Mucosa of descending colon (tissue), 3 donors: ENCODE measurements at regions not wholly inside any gene's neighbourhood (a gene's known extent, or its start where the extent isn't known, plus 50 kb on each side); places are given as distances from the start of the nearest gene placed in this dataset.
A peak's percentile ranks its signal among the peaks of the same experiment; 100 is the strongest.

Experiments used
- ATAC-seq: fragments of 200-7000 bp; cut with Tn5 transposase; one replicate; pipeline ENCODE4 v1.9.1; 2020; ENCODE audit warnings: mild to moderate bottlenecking, moderate library complexity
- DNase-seq, 3 donors: peaks; one replicate each; pipeline ENCODE4 v3.0.0-alpha.2; 2020
- H3K36me3 ChIP-seq: fragments of 200-600 bp; one replicate; pipeline ENCODE4 v1.8.0; 2021; ENCODE audit warnings: low read depth, mild to moderate bottlenecking
- H3K4me1 ChIP-seq: fragments of 200-600 bp; one replicate; pipeline ENCODE4 v1.8.0; 2021; ENCODE audit warnings: low read depth, mild to moderate bottlenecking
- H3K4me3 ChIP-seq: fragments of 200-600 bp; one replicate; pipeline ENCODE4 v1.8.0; 2021; ENCODE audit warnings: mild to moderate bottlenecking
- H3K9me3 ChIP-seq: fragments of 200-600 bp; one replicate; pipeline ENCODE4 v1.8.0; 2021; ENCODE audit warnings: mild to moderate bottlenecking
- intact Hi-C, 2 donors: fragments of 100-400 bp; cut with DNase I in 1 of 2; cut with micrococcal nuclease in 1 of 2; formaldehyde crosslinking; loops; one replicate each; pipeline versions ENCODE4 v1.11.0 to v1.11.1; 2022; cut with DNase I, micrococcal nuclease
- TF ChIP-seq, protein P1 (sequence below): fragments of 200-600 bp; IDR thresholded peaks from one replicate; pipeline ENCODE4 v1.8.0; 2022; ENCODE audit warnings: antibody characterized with exemption, mild to moderate bottlenecking
- donor health status: DM: no; HTN: no; CAD: no; lungs with moderate emphysema.
- donor health status: DM: no; HTN: no; CAD: no.
- donor health status: DM: no; HTN: yes; CAD: no.

DNA sequence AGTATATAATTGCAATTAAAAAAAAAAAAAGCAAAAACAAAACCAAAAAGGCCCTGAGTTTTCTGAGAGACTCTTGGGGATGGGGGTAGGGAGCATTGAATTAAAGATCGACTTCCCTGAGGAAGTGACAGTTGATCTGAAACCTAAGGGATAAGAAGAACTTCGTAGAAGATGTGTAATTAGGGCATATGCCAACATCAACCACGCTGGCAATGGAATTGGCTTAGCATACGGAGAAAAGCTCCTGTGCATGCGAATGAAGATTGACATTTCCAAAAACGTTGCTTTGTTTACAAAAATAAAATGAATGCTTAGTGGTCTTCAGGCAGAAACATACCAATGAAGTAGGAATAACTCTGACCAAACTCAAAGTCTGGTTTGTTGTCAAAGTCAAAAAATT, 307.6 kb upstream of the ZNF521 start:
- TF ChIP-seq, protein P1, sequence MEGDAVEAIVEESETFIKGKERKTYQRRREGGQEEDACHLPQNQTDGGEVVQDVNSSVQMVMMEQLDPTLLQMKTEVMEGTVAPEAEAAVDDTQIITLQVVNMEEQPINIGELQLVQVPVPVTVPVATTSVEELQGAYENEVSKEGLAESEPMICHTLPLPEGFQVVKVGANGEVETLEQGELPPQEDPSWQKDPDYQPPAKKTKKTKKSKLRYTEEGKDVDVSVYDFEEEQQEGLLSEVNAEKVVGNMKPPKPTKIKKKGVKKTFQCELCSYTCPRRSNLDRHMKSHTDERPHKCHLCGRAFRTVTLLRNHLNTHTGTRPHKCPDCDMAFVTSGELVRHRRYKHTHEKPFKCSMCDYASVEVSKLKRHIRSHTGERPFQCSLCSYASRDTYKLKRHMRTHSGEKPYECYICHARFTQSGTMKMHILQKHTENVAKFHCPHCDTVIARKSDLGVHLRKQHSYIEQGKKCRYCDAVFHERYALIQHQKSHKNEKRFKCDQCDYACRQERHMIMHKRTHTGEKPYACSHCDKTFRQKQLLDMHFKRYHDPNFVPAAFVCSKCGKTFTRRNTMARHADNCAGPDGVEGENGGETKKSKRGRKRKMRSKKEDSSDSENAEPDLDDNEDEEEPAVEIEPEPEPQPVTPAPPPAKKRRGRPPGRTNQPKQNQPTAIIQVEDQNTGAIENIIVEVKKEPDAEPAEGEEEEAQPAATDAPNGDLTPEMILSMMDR = no peak
- DNase-seq (no peak), ATAC-seq (no peak)
- Histone ChIP-seq H3K9me3 (no peaks in the 10 kb centered on the region), H3K36me3 (no peaks in the 10 kb centered on the region), H3K4me1 (no peaks in the 10 kb centered on the region), H3K4me3 (no peak overlapping the region)
- intact Hi-C loops = no loop called here

DNA sequence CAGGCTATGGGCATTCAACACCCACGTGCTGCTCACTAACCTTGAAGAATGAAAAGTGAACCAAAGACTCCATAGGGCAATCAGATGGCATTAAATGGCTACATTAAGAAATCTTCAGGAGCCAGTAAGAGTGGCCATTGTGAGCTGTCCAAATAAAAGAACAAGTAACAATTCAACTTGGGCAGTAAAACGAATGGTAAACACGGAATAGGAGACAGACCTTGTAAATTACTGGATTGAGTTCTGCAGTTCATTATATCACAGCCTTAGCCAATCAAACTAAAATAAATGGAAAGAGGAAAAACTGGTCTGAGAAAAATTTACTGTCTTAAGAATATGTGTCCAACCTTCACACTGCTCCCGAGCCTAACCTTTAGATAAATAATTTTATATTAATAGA, 306.5 kb upstream of the ZNF521 start:
- Histone ChIP-seq H3K36me3 (no peaks in the 10 kb centered on the region), H3K4me1 (no peaks in the 10 kb centered on the region), H3K4me3 (no peak overlapping the region), H3K9me3 (no peaks in the 10 kb centered on the region)
- TF ChIP-seq, protein P1 = no peak
- ATAC-seq (peak; percentile 74), DNase-seq (peak in 1 of 3 donors; percentile 9)
- intact Hi-C loops = no loop called here

- DNase-seq = no peak
- TF ChIP-seq, protein P1 = no peak
- intact Hi-C loops = no loop called here
- no peak overlapping the region for H3K4me3 ChIP-seq
- no peaks in the 10 kb centered on the region for H3K9me3 ChIP-seq
- H3K36me3 ChIP-seq = no peaks in the 10 kb centered on the region
- no peaks in the 10 kb centered on the region for H3K4me1 ChIP-seq
- ATAC-seq = no peak
These were observed 299.6 kb upstream of the ZNF521 start for GRCh38 chr18:25651553-25651952.

DNA sequence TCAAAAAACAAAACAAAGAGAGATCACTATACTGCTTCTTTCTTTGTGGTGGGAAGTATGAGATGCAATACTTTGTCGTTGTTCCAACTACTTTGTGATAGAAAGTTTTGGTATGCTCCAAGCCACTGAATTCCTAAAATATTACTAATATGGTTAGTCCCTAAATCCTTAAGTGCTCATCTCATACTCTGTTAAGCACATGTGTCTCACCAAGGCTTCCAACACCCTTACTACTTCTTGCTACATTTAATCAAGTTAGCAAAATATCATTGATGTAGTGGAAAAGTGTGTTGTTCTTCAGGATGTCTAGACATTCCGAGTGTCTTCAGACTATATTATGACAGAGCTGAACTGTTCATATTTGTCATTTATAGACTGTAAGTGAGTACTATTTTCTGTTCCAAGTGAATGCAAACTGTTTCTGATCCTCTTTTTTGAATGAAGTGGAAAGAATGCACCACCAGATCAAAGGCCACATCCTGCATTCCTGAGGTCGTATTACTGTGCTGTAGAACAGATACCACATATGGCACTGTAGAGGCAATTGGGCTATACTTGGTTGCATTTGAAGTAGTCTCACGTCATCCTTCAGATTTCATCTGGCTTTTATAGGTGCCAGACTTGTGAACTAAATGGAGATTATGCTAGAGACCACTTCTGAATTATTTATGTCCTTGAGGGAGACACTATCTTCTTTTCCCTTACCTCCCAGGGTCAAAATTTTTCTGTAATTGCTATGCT, 298.4 kb upstream of the ZNF521 start:
- intact Hi-C loops = no loop called here
- Histone ChIP-seq H3K4me1 (no peaks in the 10 kb centered on the region), H3K9me3 (no peaks in the 10 kb centered on the region), H3K4me3 (no peak overlapping the region), H3K36me3 (no peaks in the 10 kb centered on the region)
- TF ChIP-seq, protein P1 = no peak
- ATAC-seq (no peak), DNase-seq (no peak)

DNA sequence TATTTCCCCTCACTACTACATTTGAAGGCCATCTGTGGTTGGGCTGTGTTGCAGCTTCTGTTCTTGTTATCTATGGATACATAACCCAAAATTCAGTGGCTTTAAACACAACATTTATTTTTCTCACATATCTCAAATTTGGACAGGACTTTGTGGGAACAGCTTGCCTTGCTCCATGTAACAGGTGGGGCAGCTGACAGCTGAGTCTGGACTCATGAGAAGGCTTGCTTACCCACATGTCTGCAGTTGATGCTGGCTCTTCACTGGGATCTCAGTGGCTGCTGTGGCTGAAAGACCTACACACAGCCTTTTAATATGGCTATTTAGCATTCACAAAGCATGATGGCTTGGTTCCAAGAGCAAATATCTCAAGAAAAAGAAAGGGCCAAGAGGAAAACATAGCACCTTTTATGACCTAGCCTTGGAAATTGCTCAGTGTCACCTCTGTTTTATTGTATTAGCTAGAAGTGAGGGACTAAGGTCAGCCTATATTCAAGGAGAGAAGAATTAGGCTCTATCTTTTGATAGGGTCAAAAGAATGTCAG, 296.8 kb upstream of the ZNF521 start:
- H3K36me3 ChIP-seq = no peaks in the 10 kb centered on the region
- DNase-seq = no peak
- no peak overlapping the region for H3K4me3 ChIP-seq
- no peaks in the 10 kb centered on the region for H3K4me1 ChIP-seq
- TF ChIP-seq, protein P1 = no peak
- intact Hi-C loops = no loop called here
- ATAC-seq = no peak
- H3K9me3 ChIP-seq = no peaks in the 10 kb centered on the region
